H1 (cell line): ENCODE measurements at regions not wholly inside any gene's neighbourhood (a gene's known extent, or its start where the extent isn't known, plus 50 kb on each side); places are given as distances from the start of the nearest gene placed in this dataset.

ENCODE experiments used
- BCL11A ChIP-seq, 2 experiments: IDR thresholded peaks; one replicate each; pipeline ENCODE4 v1.6.1; 2011; ENCODE audit warnings: low read depth in 2 of 2, low read length in 2 of 2, mild to moderate bottlenecking in 2 of 2
- CTCF ChIP-seq, 3 experiments: IDR thresholded peaks; 1 replicate in 2 of 3; 2 replicates in 1 of 3; pipeline versions ENCODE4 v1.5.1 to v1.6.1; 2011; ENCODE audit warnings: low read length in 3 of 3, mild to moderate bottlenecking in 3 of 3, inconsistent platforms in 2 of 3, low read depth in 1 of 3, moderate library complexity in 1 of 3; ENCODE audit not compliant: insufficient read depth in 1 of 3; ENCODE audit errors: control extremely low read depth in 1 of 3
- KDM4A ChIP-seq: IDR thresholded peaks from one replicate; pipeline ENCODE4 v1.7.1; 2012; ENCODE audit warnings: low read depth, mild to moderate bottlenecking, moderate library complexity, low read length, inconsistent platforms; ENCODE audit not compliant: severe bottlenecking
- SP1 ChIP-seq: IDR thresholded peaks from 2 replicates; pipeline ENCODE4 v1.6.1; 2011; ENCODE audit warnings: low read depth, low read length
- YY1 ChIP-seq: IDR thresholded peaks from 2 replicates; pipeline ENCODE4 v1.6.1; 2011; ENCODE audit warnings: low read depth, mild to moderate bottlenecking, low read length

GRCh38 chr5:92145852-92146251 is 762.7 kb upstream of the ARRDC3 start:
- no peak for TF ChIP-seq BCL11A (IDR thresholded peaks at IDR 0.05; ENCODE audit: low read depth in 2 of 2, low read length in 2 of 2)
- TF ChIP-seq CTCF (IDR thresholded peaks at IDR 0.05; ENCODE audit: control extremely low read depth in 1 of 3, insufficient read depth in 1 of 3, low read depth in 1 of 3, low read length in 3 of 3), result no peak
- no peak for TF ChIP-seq KDM4A
- TF ChIP-seq SP1, result no peak
- no peak for TF ChIP-seq YY1
